CD4-positive, alpha-beta T cell treated with Interleukin-4 for 1 hour (primary cell): ENCODE measurements at regions not wholly inside any gene's neighbourhood (a gene's known extent, or its start where the extent isn't known, plus 50 kb on each side); places are given as distances from the start of the nearest gene placed in this dataset.
A peak's percentile ranks its signal among the peaks of the same experiment; 100 is the strongest.

Source experiments
- DNase-seq, 2 donors: peaks; one replicate each; pipeline ENCODE4 v3.0.0-alpha.2; 2020 to 2022

GRCh38 chr6:210778-211374, 81.4 kb upstream of the DUSP22 start:
- DNase-seq, result no peak

- no peak for DNase-seq
Observed at GRCh38 chr6:211871-212497, 80.3 kb upstream of the DUSP22 start.

GRCh38 chr6:213284-213683, 79.0 kb upstream of the DUSP22 start:
- DNase-seq, result no peak

GRCh38 chr6:214428-214827, 77.9 kb upstream of the DUSP22 start:
- no peak for DNase-seq

GRCh38 chr6:215335-216034, 76.8 kb upstream of the DUSP22 start:
- DNase-seq, result peak; percentile 39 to 42

GRCh38 chr6:217048-217659, 75.1 kb upstream of the DUSP22 start:
- DNase-seq, result peak in 1 of 2 donors; percentile 30

- peak in 1 of 2 donors; percentile 36 for DNase-seq
Observed at GRCh38 chr6:218153-219018, 73.9 kb upstream of the DUSP22 start.

GRCh38 chr6:219019-219570, 73.2 kb upstream of the DUSP22 start:
- DNase-seq, result no peak

GRCh38 chr6:219641-220198, 72.6 kb upstream of the DUSP22 start:
- DNase-seq, result peak; percentile 12 to 72

- DNase-seq, result no peak
Observed at GRCh38 chr6:220312-220711, 72.0 kb upstream of the DUSP22 start.

- DNase-seq, result no peak
Observed at GRCh38 chr6:220721-221475, 71.4 kb upstream of the DUSP22 start.

- DNase-seq, result no peak
Observed at GRCh38 chr6:221531-222349, 70.5 kb upstream of the DUSP22 start.

- no peak for DNase-seq
Observed at GRCh38 chr6:222468-222867, 69.8 kb upstream of the DUSP22 start.

GRCh38 chr6:223136-223535, 69.2 kb upstream of the DUSP22 start:
- DNase-seq, result no peak

- no peak for DNase-seq
Observed at GRCh38 chr6:223763-224162, 68.5 kb upstream of the DUSP22 start.

- no peak for DNase-seq
Observed at GRCh38 chr6:224350-224749, 67.9 kb upstream of the DUSP22 start.

GRCh38 chr6:225121-225721, 67.1 kb upstream of the DUSP22 start:
- DNase-seq, result peak; percentile 42 to 46

GRCh38 chr6:225907-226306, 66.4 kb upstream of the DUSP22 start:
- no peak for DNase-seq

GRCh38 chr6:226516-227073, 65.7 kb upstream of the DUSP22 start:
- DNase-seq, result no peak
